NCI-H226 (cell line): ENCODE measurements at regions not wholly inside any gene's neighbourhood (a gene's known extent, or its start where the extent isn't known, plus 50 kb on each side); places are given as distances from the start of the nearest gene placed in this dataset.

Experiments used
- DNase-seq: peaks from one replicate; pipeline ENCODE4 v3.0.0-alpha.2; 2015

DNA sequence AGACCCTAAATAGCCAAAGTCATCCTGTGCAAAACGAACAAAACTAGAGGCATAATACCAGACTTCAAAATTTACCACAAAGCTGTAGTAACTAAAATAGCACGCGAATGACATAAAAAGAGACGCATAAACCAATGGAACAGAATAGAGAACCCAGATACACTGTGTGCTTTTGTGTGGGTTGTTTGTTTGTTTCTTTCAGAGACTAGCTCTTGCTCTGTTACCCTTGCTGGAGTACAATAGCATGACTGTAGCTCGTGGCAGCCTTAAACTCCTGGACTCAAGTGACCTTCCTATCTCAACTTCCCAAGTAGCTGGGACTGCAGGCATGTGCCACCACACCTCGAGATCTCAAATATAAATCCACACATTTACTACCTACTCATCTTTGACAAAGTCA lies 1314.6 kb upstream of the GBE1 start:
- no peak for DNase-seq

DNA sequence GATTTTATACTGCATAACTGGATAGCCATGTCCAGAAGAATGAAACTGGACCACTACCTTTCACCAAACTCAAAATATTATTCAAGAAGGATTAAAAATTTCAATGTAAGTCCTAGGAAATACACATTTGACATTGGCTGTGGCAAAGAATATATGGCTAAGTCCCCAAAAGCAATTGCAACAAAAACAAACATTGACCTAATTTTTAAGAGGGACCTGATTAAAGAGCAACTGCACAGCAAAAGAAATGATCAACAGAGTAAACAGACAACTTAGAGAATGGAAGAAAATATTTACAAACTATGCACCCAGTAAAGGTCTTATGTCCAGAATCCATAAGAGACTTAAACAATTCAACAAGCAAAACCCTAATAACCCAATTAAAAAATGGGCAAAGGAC lies 1313.0 kb upstream of the GBE1 start:
- DNase-seq = no peak

DNA sequence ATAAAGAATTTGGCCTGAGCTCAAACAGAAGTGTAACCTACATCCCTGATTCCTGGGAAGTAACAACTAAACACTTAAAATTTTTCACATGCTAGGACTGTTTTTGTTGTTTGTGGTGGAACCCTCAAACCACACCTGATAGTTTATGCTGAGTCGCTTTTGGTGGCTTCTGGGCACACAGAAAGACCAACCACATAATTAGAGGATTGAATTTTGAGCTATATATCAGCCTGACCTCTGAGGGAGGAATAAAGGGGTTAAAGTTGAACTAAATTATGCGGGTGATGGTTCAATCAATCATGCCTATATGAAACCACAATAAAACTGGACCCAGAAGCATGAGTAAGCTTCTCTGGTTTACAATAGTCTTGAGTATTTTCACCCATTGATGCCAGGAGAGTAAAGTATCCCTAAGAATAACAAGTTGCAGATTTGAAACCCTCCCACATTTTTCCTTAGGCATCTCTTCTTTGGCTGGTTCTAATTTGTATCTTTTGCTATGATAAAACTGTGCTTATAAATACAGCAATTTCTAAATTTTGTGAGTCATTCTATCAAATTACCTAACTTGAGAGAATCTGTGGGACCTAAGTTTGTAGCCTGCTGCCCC lies 1304.5 kb upstream of the GBE1 start:
- no peak for DNase-seq

DNA sequence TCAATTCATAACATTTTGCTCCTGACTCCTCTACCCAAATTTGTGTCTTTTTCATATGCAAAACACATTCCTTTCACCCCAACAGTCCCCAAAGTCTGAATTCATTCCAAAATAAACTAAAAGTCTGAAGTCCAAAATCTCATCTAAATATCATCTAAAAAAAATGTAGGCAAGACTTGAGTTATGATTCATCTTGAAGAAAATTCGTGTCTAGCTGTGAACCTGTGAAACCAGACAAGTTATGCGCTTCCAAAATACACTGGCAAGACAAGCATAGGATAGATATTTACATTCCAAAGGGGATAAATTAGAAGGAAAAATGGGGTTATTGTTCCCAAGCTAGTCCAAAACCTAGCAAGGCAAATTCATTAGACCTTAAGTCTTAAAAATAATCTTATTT lies 1302.0 kb upstream of the GBE1 start:
- DNase-seq = no peak

DNA sequence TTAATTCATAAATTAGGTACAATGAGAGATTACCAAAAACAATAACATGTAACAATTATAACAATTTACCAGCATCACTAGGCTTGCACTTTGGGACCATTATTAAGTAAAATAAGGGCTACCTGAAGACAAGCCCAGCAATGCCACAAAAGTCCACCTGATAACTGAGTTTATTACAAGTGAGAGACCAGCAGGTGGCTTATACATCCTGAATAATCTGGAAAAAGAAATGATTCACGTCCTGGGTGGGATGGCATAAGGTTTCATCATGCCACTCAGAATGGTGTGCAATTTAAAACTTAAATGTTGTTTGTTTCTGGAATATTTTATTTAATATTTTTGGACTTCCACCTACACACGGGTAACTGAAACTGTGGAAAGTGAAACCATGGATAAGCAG lies 1287.1 kb upstream of the GBE1 start:
- DNase-seq = no peak

DNA sequence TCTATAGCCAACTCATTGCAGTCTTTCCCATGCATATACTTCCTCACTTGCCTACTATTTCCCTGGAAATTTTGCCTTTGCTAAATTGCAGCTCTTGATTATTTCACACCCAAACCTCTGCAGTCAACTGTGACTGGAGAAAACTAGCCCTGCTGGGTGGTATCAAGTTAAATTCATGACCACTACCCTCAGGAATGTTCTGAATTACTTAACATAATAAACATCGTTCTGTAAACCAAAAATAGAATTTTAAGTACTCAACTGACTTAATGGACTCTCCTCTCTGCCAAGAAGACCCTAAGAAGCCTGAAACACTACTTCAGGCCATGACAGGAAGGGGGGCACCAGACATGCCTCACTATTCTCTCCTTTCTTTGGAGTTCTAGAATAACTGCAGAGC lies 1278.0 kb upstream of the GBE1 start:
- DNase-seq = no peak

DNA sequence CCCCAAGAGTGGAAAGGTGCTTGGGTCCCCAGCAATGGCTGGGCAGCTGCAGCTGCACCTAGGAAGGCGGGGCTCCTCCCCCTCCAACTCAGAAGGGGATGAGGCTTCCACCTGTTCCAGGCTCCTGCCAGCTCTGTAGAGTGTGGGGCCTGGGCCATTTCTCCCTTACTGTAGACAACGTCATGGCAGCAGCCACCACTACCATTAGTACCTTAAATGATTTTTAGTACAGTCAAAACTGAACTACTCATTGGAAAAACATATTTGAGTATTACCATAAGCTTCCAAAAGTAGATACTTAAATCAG lies 1274.2 kb upstream of the GBE1 start:
- no peak for DNase-seq

DNA sequence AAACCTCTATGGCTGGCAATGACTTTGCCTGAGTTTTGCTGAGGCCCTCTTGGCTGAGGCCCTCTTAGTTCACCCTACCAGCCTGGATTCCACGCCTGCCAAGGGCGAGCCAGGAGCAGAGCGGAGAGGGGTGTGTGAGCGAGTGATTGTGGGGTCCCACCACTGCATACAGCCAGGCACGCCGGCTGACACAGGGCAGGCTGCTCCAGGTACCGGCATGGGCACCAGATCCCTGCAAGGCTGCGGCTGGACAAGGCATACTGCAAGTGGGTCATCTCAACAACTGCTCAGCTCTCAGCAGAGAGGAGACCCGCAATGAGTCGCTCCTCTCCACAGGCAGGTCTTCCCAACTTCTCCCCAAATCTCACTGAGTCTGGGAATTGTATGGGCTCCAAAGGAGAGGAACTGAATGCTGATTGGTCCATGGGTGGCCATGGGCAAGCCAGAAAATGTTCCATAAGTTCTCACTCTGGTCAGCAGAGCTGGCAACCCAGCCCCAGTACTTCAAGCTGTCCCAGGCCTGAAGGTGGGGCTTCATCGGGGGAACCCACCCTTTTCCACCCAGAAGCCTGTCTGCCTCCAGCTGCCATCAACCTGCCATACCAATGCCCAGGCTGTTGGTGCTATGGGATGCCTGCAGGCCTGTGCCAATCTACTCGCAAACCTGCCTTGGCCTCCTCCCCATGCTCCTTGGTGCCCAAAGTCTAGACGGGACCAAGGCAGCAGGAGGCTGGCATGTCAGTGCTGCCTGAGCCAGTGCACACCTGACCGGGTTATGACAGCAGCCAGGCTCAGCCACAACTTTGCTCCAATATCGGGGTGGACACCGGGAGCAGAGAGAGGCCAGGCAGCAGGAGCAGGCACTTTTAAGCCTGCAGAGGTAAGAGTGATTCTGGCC lies 1273.6 kb upstream of the GBE1 start:
- no peak for DNase-seq

DNA sequence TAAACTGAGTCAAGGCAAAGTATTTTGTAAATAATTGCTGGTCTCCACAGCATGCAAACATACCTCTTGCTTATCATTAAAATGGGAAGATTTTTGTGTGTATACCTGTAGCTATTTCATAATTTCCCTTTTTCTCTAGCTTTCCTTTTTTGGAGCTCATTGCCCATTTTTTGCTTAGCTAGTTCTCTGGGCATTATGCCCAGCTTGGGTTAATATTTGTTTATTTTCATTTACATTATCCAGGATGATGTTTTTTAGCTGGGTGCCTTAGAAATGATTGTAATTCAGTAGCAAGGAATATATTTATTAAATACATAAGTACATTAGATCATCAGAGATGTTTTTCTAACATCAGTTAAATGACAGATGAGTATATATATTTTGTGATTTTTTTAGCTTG lies 1271.7 kb upstream of the GBE1 start:
- no peak for DNase-seq

DNA sequence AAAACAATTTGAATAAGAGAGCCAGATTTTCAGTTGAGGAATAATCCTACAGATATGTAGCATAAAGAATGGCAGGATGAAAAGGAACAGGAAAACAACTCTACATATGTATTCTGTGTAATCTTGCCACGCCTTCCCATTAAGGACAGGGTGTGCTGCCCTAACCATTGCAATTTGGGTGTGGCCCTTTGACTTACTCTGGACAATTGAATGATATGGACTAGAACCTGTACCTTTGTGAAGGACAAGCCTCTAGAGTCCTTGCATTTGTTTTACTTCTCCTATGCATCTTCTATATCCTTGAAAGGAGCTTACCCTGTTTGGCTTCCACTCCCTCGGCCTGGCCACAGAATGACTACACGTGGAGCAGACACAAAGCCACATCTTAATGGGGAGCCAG lies 1261.6 kb upstream of the GBE1 start:
- DNase-seq = no peak

DNA sequence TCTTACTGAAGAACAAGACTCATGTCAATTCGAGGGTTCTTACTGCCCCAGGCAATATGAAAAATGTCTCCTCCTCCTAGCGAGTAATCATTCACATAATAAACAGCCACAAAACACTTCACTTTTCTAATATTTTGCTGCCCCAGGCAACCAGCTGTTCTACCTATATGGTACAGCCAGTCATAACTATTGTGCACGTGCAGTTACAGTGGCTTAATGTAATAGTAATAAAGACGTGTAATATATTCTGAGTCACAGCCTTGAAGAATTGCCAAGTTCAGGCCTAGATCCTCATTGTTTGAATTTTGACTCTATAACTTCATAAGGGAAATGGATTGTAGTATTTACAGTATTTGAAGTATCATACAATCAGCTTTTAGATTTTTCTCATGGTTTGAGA lies 1250.0 kb upstream of the GBE1 start:
- no peak for DNase-seq

DNA sequence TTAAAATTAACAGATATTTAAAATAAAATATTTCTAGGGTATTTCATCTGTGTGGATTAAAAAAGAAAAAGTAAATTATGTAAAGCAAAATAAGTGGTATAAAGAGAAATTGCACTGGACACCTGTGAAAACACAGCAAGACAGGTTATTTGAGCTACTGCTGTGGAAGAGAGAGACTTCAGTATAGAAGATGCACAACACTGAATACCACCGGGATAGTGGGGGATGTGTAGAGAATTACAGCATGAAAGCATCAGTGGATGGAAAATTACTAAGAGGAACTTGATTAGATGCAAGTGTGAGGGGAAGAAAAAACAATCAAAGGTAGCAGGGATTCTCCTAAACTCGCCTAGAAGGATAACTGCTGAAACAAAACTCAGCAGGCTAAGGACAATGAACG lies 1242.5 kb upstream of the GBE1 start:
- DNase-seq = no peak

DNA sequence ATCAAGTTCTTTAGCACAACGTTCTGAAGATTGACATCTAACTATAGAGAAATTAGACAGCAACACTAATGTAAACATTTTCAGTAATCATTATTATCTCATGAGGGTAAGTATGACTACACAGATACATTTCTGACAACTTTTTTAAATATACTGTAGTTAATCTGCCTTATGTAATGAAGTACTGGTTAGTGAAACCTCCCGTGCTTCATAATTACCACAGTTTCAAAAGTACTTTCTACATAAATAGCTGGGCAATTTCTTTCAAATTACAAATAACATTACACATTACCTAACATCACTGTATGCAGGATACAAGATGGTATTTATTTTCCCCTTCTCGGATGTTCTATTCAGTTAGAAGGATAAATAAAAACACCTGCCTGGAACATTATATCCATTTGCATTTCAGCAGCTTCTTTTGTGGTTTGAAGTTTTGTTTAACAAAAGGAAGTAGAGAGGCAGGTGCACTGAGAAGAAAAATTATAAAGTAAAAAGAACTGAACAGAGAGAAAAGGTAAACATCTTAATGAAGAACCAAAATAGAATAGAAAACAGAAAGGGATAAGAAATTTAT lies 1241.5 kb upstream of the GBE1 start:
- DNase-seq = no peak

DNA sequence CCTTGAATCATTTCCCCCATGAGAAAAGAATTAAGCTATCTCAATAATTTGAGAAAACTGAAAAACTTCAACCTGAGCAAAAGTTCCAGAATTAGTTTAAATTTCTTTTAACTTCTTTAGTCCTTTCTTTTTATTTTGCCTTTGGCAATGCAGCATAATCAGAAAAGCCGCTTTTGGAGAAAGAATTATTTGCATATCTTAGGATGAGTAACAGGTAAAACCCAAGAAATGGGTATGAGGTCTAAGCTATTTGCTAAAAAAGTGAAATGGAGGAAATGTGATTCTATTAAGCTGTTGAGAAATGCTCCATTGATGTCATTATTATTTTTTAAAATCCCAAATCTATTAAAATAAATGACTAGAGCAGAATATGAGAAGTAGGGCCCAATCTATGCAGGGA lies 1238.3 kb upstream of the GBE1 start:
- DNase-seq = no peak

DNA sequence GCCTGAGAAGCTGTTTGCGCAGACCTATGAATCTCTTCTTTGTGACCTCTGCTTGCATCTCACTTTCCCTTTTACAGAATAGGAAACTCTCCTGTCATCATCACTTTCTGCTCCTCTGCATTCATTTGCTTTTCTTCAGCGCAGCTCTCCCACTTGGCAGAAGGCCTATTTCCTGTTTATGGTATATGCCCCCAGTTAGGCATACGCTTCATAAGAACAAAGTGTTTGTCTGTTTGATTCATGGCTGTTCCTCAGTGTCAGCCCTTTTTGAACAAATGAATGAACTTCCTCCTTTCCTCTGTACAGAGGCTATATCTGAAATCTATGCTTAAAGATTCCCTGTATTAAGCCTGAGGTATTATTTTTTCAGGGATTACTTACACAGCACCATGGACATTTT lies 1216.9 kb upstream of the GBE1 start:
- DNase-seq = no peak

DNA sequence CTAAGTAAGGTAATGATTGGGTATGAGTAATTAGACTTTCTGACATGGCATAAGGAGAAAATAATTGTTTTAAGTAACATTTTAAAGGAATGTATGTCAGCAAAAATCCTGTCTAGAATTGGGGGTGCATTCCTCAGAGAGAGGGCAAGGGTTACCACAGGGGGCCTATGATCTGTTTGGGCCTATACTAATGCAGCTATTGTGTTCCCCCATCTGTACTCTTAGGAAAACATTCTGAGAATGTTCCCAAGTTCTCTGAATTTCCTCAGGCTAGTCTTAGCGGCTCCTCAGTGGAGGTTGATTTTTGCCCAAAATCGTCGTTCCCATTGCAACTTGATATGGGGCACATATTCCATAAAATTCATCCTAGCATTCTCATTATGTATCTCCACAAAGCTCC lies 1216.4 kb upstream of the GBE1 start:
- no peak for DNase-seq

DNA sequence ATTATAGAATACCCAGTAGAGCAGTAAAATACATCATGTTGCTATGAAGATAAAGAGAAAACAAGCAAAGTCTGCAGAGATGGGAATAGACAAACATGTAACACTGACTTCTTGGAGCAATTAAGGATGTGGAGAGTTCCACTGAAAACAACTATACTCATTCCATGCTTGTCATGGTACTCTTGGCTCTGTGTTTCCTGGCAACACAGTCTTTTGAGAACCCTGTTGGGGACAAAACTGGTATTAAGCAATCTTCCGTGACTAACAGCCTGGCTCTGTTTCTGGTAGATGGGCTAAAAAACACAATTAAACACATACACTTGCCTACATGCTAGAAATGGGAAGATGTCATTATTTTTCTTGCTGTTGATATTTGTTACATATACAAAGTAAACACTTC lies 1212.3 kb upstream of the GBE1 start:
- no peak for DNase-seq

DNA sequence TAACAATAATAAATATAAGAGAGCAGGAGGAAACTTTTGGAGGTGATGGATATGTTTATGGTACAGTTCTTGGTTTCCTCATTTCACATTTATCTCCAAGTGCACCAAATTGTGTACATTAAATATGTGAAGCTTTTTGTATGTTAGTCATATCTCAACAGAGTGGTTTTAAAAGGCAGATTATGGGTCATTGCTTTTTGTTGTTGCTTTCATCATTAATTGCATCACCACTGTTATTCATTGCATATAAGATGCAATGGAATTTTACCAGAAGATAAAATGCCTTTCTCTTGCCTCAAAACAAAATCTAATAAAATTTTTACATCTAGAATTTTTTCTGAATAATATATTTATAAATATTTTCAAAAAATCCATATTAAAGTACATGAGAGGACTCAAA lies 1198.9 kb upstream of the GBE1 start:
- no peak for DNase-seq

DNA sequence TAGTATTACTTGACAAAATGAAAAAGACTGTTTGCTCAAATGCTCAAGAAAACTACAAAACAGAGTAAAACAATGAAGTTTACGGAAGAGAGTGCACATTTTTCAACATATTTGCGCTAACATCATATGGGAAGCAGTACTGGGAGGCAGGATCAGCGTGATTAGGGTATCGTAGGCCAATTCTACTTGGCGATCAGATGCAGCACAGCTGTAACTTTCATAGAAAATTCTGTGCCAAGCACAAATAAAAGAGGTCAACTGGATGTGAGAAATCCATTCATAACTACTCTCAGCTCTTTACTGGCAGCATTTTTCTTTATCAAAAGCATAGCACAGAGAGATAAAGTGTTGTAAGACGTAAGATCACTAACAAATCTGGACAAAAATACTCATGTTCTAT lies 1196.3 kb upstream of the GBE1 start:
- no peak for DNase-seq

DNA sequence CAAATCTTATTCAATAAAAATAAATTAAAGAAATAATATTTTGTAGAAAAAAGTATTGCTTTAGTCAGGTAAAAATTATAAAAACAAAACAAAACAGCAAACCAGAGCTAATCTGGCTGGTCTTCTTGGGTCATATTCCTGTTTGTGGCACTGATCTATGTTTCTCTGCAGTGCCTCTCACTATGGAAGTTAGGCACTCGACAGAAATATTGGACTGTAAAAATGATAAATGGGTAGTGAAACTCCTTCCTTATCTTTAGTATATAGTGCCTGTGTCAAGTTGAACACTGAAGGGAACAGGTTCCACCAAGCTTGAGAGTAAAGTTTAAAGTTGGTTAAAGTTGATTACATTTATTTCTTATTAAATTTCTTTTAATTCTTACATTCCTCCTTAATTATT lies 1195.6 kb upstream of the GBE1 start:
- DNase-seq = no peak

DNA sequence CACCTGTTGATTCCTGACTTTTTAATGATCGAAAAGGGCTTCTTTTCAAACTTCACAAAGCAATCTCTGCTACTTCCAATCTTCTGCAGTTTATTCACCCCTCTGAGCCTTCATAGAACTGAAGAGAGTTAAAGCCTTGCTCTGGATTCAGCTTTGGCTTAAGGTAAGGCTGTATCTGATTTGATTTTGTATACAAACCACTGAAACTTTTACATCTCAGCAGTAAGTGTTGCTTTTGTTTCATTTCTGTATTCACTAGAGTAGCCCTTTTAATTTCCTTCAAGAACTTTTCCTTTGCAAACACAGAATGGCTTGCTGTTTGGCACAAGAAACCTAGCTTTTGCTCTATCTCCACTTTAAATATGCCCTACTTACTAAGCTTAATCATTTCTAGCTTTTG lies 1193.0 kb upstream of the GBE1 start:
- no peak for DNase-seq

DNA sequence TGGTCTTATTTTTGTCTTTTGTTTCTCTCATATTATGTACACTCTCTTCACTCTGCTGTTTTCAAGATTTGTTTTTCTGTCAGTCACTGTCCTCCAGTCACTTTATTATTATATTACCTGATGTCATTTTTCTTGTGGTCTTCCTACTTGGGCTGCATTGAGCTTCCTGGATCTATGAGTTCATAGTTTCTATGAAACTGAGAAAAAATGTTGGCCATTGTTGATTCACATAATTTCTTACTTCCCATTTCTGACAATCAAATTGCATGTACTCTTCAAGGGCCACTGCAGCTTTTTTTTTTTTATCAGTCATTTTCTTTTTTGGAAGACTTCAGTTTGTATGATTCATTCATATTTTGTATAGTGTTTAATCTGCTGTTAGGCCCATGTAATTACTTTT lies 1180.6 kb upstream of the GBE1 start:
- no peak for DNase-seq

DNA sequence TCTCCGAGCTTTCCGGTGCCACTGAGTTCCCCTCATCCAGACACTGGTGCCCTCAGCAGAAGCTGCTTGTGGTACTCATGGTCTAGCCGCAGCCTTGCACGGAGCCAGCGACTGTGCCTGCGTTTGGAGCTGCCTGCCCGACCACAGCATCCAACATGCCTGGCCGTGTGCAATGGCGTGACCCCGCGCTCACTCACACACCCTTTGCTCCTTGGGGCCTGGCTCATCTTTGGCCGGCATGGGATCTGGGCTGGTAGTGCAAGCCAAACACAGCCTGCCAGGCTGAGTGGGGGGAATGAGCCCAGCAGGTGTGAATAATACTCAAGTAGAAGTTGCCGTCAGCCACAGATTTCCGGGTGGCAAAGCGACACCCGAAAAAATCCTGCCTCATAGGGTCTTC lies 1178.7 kb upstream of the GBE1 start:
- DNase-seq = no peak

DNA sequence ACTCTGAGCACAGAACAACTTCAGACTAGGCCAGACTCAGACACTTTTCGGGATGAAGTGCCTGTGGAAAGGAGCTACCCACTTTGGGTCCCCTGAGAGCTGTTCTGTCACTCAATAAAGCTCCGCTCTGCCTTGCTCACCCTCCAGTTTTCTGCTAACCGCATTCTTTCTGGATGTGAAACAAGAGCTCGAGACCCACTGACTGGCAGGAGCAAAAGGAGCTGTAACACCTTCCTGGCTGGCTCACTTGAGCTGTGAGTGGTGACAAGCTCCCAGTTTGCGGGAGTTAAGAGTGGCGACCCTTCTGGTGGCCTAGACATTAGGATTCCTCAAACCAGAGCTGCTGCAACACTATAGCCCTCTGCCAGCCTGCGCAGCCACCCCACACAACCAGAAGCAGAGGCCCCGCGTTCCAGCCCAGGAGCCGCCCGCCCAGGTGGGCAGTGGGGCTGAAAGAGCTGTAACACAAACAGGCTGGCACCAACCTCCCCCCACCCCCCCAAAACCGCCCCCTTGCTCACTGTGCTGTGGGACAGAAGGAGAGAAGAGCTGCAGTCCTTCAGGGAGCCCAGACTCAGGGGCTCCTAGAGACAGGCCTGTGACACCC lies 1178.1 kb upstream of the GBE1 start:
- DNase-seq = no peak
